Tibial artery (tissue), 4 donors: ENCODE measurements at regions not wholly inside any gene's neighbourhood (a gene's known extent, or its start where the extent isn't known, plus 50 kb on each side); places are given as distances from the start of the nearest gene placed in this dataset.

Experiments used
- DNase-seq, 2 donors: peaks; one replicate each; pipeline ENCODE4 v3.0.0-alpha.2; 2019
- H3K27ac ChIP-seq, 2 donors: fragments of 200-600 bp; sonication (generic) in 1 of 2; 1 replicate in 1 of 2; 2 replicates in 1 of 2; pipeline ENCODE4 v1.5.1; 2018 to 2019; ENCODE audit warnings: mild to moderate bottlenecking in 1 of 2
- H3K27me3 ChIP-seq, 2 donors: fragments of 200-600 bp; sonication (generic) in 1 of 2; one replicate each; pipeline versions ENCODE4 v1.5.1 to v1.6.0; 2016 to 2019
- H3K36me3 ChIP-seq, 3 donors: fragments of 200-600 bp; sonication (generic) in 2 of 3; one replicate each; pipeline ENCODE4 v1.5.1; 2016 to 2019; ENCODE audit warnings: mild to moderate bottlenecking in 2 of 3
- H3K4me1 ChIP-seq, 4 donors: fragments of 200-600 bp; sonication (generic) in 2 of 4; 1 replicate in 3 of 4; 2 replicates in 1 of 4; pipeline ENCODE4 v1.5.1; 2016 to 2019
- H3K4me3 ChIP-seq, 2 donors: fragments of 200-600 bp; sonication (generic) in 1 of 2; 1 replicate in 1 of 2; 2 replicates in 1 of 2; pipeline ENCODE4 v1.5.1; 2018 to 2019; ENCODE audit warnings: mild to moderate bottlenecking in 2 of 2
- H3K9me3 ChIP-seq, 3 donors: fragments of 200-600 bp; sonication (generic) in 1 of 3; one replicate each; pipeline ENCODE4 v1.5.1; 2016 to 2019
- intact Hi-C: fragments of 100-400 bp; cut with DNase I; formaldehyde crosslinking; loops from one replicate; pipeline ENCODE4 v1.15.0; 2023; ENCODE audit warnings: low total_unique reads
- TF ChIP-seq, protein P1 (sequence below), 2 experiments: fragments of 200-600 bp in 1 of 2; fragments of 450-650 bp in 1 of 2; IDR thresholded peaks; one replicate each; pipeline ENCODE4 v1.5.1; 2017 to 2019; ENCODE audit warnings: antibody characterized with exemption in 2 of 2, mild to moderate bottlenecking in 1 of 2, moderate library complexity in 1 of 2

DNA sequence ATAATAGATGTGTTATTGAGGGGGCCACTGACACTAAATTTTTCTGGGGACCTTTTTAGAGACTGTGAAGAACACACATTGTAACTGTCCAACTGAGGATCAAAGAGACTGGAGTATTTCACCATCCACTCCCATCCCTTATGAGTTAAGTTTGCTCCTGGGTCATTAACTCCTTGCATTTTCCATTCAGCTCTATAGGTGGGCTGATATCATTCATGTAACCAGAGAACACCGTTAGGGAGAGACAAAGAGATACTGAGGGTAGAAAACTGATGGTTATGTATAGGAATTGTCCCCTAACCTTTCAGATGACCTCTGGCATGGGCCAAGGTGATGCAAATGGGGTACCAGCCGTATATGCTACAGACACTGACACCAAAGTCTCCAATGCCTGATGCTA is 142.4 kb upstream of the TLR4 start:
- H3K4me3 ChIP-seq = no peak overlapping the region
- intact Hi-C loops = no loop called here
- H3K27ac ChIP-seq = no peak overlapping the region
- no peak for DNase-seq
- no peaks in the 10 kb centered on the region for H3K36me3 ChIP-seq
- no peaks in the 10 kb centered on the region for H3K9me3 ChIP-seq
- H3K27me3 ChIP-seq = no peaks in the 10 kb centered on the region
- no peaks in the 10 kb centered on the region for H3K4me1 ChIP-seq
- TF ChIP-seq, protein P1, sequence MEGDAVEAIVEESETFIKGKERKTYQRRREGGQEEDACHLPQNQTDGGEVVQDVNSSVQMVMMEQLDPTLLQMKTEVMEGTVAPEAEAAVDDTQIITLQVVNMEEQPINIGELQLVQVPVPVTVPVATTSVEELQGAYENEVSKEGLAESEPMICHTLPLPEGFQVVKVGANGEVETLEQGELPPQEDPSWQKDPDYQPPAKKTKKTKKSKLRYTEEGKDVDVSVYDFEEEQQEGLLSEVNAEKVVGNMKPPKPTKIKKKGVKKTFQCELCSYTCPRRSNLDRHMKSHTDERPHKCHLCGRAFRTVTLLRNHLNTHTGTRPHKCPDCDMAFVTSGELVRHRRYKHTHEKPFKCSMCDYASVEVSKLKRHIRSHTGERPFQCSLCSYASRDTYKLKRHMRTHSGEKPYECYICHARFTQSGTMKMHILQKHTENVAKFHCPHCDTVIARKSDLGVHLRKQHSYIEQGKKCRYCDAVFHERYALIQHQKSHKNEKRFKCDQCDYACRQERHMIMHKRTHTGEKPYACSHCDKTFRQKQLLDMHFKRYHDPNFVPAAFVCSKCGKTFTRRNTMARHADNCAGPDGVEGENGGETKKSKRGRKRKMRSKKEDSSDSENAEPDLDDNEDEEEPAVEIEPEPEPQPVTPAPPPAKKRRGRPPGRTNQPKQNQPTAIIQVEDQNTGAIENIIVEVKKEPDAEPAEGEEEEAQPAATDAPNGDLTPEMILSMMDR (IDR thresholded peaks at IDR 0.05) = no peak

DNA sequence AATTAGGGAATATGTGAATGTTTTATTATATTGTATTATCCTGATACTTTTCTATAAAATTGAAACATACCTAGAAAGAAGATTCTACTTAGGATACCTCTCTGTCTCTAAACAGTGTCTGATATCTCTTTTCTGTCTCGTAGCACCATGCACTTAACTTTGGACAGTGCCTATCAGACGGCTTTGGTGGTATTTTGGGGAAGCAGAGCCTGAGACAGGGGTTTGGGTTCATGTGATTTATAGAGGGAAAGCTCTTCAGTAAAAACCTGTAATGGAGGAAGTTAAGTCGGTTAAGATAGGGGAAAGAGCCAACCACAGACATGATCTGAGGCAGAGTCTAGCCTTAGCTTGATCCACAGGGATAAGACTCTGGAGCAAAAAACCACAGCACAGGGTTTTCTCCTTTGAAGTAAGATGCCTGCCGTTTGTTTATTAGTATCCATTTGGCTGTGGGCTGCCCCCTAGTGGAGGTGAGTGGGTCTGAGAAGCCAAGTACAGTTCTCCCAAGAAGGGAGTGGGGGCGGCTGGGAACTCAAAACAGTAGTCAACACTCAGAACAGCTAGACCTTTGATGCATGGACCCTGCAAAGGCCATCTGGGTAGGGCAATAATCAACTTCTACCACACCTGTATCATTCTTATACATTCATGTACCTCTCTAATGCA is 141.2 kb upstream of the ASTN2 start:
- Histone ChIP-seq H3K4me1 (no peaks in the 10 kb centered on the region), H3K9me3 (no peaks in the 10 kb centered on the region), H3K27ac (no peak overlapping the region), H3K27me3 (no peaks in the 10 kb centered on the region), H3K36me3 (no peaks in the 10 kb centered on the region), H3K4me3 (no peak overlapping the region)
- TF ChIP-seq, protein P1 (IDR thresholded peaks at IDR 0.05) = peak in 1 of 2 experiments; percentile 7
- DNase-seq = peak in 1 of 2 donors; percentile 27
- intact Hi-C loops = no loop called here

DNA sequence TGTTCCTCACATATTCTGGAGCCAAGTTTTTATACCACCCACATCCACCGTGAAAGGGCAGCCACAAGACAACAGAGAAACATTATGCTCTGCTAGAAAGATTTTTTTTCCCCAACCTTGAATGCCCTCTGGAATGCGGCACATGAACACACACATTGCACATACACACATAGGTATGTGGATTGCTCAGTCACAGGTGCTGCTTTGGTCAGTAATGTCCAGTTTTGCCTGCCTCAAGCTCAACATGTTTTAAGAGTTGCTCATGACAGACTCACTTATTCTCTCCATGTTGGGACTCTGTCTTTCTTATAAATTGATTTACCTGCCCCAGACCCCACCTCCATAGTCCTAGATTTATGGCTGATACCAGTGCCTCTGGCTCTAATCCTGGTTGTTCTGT is 138.0 kb upstream of the ASTN2 start:
- intact Hi-C loops = no loop called here
- no peak for DNase-seq
- H3K27me3 ChIP-seq = no peaks in the 10 kb centered on the region
- no peaks in the 10 kb centered on the region for H3K4me1 ChIP-seq
- no peak overlapping the region for H3K27ac ChIP-seq
- TF ChIP-seq, protein P1 (IDR thresholded peaks at IDR 0.05) = no peak
- H3K36me3 ChIP-seq = no peaks in the 10 kb centered on the region
- no peaks in the 10 kb centered on the region for H3K9me3 ChIP-seq
- no peak overlapping the region for H3K4me3 ChIP-seq

DNA sequence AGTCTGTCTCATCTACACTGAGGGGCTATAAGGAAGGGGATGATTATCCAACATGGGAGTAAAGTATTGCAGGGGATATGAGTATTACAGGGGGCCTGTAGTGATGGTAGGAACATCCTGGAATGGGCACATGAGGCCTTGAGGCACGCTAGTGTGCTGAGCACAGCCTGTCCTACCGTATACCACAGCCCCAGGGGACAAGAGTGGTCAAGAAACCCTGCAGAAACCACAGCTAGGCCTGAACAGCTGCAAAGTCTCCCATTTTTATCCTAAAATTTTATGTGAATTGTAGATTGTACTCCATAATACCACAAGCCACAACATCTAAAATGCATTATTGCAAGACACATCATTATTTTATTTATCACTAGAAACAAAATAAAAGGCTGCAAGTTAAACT is 136.3 kb upstream of the ASTN2 start:
- no peaks in the 10 kb centered on the region for H3K36me3 ChIP-seq
- no peak overlapping the region for H3K27ac ChIP-seq
- H3K4me3 ChIP-seq = no peak overlapping the region
- no peak for DNase-seq
- H3K27me3 ChIP-seq = no peaks in the 10 kb centered on the region
- H3K4me1 ChIP-seq = no peaks in the 10 kb centered on the region
- H3K9me3 ChIP-seq = no peaks in the 10 kb centered on the region
- TF ChIP-seq, protein P1 (IDR thresholded peaks at IDR 0.05) = no peak
- intact Hi-C loops = no loop called here

GRCh38 chr9:117549444-117549843 is 134.6 kb upstream of the ASTN2 start:
- Histone ChIP-seq H3K36me3 (no peaks in the 10 kb centered on the region), H3K4me1 (no peaks in the 10 kb centered on the region), H3K27ac (no peak overlapping the region), H3K4me3 (no peak overlapping the region), H3K9me3 (no peaks in the 10 kb centered on the region), H3K27me3 (no peaks in the 10 kb centered on the region)
- intact Hi-C loops = no loop called here
- TF ChIP-seq, protein P1 (IDR thresholded peaks at IDR 0.05) = no peak
- no peak for DNase-seq

DNA sequence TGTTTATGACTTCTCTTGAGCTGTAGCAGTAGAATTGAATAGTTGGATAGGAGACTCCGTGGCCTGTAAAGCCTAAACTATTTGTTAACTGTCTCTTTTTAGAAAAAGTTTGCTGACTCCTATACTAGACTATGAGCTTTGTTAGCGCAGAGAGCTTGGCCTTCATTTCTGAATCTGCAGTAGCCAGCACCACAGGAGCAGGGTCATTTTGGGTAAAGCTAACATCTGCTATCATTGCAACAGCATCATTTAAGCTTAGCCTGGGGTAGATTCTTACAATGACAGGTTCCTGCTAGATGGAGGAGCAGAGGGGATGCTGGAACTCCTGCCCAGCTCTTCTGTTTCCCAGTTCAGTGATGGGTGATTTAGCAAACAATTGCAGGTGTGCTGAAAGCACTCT is 133.7 kb upstream of the ASTN2 start:
- Histone ChIP-seq H3K9me3 (no peaks in the 10 kb centered on the region), H3K4me1 (no peaks in the 10 kb centered on the region), H3K36me3 (no peaks in the 10 kb centered on the region), H3K27me3 (no peaks in the 10 kb centered on the region), H3K4me3 (no peak overlapping the region), H3K27ac (no peak overlapping the region)
- TF ChIP-seq, protein P1 (IDR thresholded peaks at IDR 0.05) = no peak
- no peak for DNase-seq
- intact Hi-C loops = no loop called here
